T-helper 2 cell treated with Interferon-gamma antibody and Interleukin-4, amounts not matched to agents 5 μg/mL and 100 μg/mL, for 36 hours (primary cell): ENCODE measurements at regions not wholly inside any gene's neighbourhood (a gene's known extent, or its start where the extent isn't known, plus 50 kb on each side); places are given as distances from the start of the nearest gene placed in this dataset.

Experiments
- DNase-seq: peaks from one replicate; pipeline ENCODE4 v3.0.0; 2021; ENCODE audit warnings: low spot score
- H3K27ac Mint-ChIP-seq: one replicate; pipeline ENCODE4 v1.8.0; 2021; ENCODE audit warnings: mild to moderate bottlenecking, mixed read lengths
- H3K27me3 Mint-ChIP-seq: one replicate; pipeline ENCODE4 v1.8.0; 2021; ENCODE audit warnings: low read depth, mixed read lengths
- H3K36me3 Mint-ChIP-seq: one replicate; pipeline ENCODE4 v1.8.0; 2021; ENCODE audit warnings: low read depth, mixed read lengths
- H3K4me1 Mint-ChIP-seq: one replicate; pipeline ENCODE4 v1.8.0; 2021; ENCODE audit warnings: low read depth, mixed read lengths
- H3K4me3 Mint-ChIP-seq: one replicate; pipeline ENCODE4 v1.8.0; 2022; ENCODE audit warnings: mild to moderate bottlenecking, moderate library complexity, mixed read lengths
- H3K9me3 Mint-ChIP-seq: one replicate; pipeline ENCODE4 v1.8.0; 2021; ENCODE audit warnings: mixed read lengths

DNA sequence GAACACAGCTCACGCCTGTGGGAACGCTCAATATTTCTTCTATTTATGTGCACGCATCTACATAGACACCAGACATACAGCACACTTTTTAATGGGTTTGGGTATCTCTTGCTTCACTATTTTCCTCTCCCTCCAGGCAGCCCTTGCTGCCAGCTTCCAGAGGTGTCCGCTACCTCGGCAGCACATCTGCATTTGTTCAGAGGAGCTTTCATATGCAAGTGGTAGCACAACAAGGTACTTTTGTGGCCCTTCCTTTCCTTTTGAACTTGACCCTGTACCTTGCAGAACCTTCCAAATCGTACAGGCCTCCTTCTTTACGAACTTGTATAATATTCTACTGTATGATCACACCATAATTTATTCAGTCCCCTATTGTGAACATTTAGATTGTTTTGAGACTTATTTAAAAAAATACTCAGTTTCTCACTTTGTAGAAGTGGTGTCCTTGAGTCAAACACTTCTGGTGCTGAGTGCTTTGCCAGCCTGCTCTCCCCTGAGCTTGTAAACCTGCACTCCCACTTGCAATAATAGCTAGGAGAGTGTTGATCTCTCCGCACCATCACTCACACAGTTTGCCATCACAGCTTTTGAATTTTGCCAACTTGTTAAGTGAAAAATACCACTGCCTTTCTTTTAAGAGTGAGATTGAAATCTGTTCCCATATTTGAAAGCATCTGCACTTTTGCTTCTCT, 106.0 kb upstream of the ZNF32 start:
- Mint-ChIP-seq H3K36me3 (no peaks in the 10 kb centered on the region), H3K4me3 (no peak overlapping the region), H3K27me3 (peaks cover 2% of the 10 kb centered on the region), H3K4me1 (peaks cover 4% of the 10 kb centered on the region), H3K9me3 (no peaks in the 10 kb centered on the region), H3K27ac (no peak overlapping the region)
- no peak for DNase-seq

DNA sequence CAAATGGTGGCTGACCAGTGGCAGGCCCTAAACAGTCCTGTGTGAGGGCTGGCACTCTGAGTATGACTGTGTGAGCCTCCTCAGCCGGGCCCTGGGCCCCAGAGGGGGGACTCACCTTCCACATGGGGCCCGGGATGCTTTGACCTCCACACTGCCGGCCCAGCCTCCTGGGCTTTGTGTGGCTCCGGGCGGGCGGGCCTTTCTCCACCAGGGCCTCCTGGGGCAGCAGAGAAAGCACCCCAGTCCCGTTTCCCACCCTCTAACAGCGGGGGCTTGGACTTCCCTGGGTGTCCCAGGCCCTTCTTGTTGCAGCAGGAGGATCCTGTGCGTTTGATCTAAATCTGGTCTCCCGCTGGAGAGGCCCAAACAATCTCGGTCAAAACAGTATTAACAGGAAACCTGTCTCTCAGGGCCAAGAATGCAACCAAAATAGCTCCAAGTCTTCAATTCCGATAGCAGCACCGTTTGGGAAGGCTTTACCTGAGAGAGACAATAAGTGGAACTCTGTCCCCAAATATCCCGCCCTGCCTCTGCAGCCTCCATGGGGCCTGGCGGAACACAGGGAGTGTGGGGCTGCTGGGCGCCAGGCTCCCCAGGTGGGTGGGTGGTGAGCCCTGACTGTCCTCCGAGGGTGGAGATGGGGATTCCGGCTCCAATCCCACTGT, 104.8 kb upstream of the ZNF32 start:
- H3K27ac Mint-ChIP-seq = no peak overlapping the region
- DNase-seq = no peak
- peaks cover 9% of the 10 kb centered on the region for H3K27me3 Mint-ChIP-seq
- peaks cover 4% of the 10 kb centered on the region for H3K4me1 Mint-ChIP-seq
- H3K4me3 Mint-ChIP-seq = no peak overlapping the region
- no peaks in the 10 kb centered on the region for H3K9me3 Mint-ChIP-seq
- H3K36me3 Mint-ChIP-seq = no peaks in the 10 kb centered on the region

DNA sequence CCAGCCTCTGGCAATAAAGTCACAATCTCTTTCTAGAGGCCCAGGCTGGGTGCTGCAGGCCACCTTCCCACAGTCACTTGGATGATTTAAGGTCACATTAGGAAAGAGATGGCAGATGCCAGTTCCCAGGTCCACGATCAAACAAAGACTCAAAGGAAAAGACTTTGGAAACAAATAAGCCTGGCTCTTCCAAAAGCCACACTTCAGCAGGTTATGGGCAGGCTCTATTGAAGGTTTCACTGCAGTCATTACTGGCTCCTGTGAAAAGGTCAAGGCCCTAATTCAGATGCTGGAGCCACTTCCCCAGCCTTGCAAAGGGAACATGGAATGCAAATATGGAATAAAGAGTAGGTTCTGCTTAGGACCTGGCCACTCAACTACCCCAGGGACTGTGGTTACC, 104.0 kb upstream of the ZNF32 start:
- Mint-ChIP-seq H3K27me3 (peaks cover 10% of the 10 kb centered on the region), H3K9me3 (no peaks in the 10 kb centered on the region), H3K4me3 (no peak overlapping the region), H3K36me3 (no peaks in the 10 kb centered on the region), H3K27ac (no peak overlapping the region), H3K4me1 (peaks cover 4% of the 10 kb centered on the region)
- no peak for DNase-seq

DNA sequence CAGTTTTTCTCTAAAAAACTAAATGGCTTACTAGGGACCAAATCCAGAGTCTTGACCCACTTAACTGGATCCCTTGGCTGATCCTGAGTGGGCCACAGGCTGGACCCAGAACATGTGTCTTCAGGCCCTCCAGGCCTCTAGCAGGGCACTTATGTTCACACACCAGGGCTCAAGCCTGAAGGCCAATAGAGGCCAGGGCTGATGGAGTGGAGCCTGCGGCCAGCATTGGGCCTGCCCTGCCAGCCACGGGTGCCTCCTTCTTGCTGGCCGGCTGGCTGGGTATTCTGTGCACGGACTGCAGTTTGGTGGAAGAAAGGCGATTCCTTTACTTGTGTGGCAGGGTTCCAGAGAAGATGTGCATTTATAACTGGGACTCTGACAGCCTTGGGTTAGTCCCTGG, 103.0 kb upstream of the ZNF32 start:
- Mint-ChIP-seq H3K4me3 (no peak overlapping the region), H3K4me1 (peaks cover 4% of the 10 kb centered on the region)

DNA sequence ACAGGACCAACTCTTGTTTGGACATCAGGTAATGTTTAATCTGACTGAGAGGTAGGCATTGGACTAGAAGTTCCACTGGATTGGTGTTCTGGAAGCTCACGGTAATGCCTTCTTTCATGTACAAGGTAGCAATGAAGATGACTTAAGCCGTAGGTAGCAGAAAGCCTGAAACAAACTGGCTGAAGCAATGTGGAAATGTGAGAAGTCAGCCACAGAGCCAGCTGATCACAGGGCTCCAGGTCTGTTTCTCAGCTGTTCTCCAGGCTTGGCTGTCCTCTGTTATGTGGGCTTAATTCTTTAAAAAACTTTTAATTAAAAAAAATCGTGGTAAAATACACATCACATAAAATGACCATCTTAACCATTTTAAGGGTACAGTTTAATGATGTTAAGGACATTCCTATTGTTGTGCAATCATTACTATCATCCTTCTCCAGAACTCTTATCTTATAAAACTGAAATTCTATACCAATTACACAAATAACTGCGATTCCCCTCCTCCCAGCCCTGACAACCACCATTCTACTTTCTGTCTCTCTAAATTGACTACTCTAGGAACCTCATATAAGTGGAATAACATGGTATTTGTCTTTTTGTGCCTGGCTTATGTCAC, 101.4 kb upstream of the ZNF32 start:
- Mint-ChIP-seq H3K27ac (no peak overlapping the region), H3K4me1 (peaks cover 1% of the 10 kb centered on the region), H3K4me3 (no peak overlapping the region), H3K27me3 (peaks cover 9% of the 10 kb centered on the region), H3K36me3 (no peaks in the 10 kb centered on the region), H3K9me3 (no peaks in the 10 kb centered on the region)
- DNase-seq = no peak

More for the DNA sequence above, 103.0 kb upstream of the ZNF32 start:
- Mint-ChIP-seq H3K27ac (no peak overlapping the region), H3K36me3 (no peaks in the 10 kb centered on the region), H3K9me3 (no peaks in the 10 kb centered on the region), H3K27me3 (peaks cover 10% of the 10 kb centered on the region)
- DNase-seq = no peak

DNA sequence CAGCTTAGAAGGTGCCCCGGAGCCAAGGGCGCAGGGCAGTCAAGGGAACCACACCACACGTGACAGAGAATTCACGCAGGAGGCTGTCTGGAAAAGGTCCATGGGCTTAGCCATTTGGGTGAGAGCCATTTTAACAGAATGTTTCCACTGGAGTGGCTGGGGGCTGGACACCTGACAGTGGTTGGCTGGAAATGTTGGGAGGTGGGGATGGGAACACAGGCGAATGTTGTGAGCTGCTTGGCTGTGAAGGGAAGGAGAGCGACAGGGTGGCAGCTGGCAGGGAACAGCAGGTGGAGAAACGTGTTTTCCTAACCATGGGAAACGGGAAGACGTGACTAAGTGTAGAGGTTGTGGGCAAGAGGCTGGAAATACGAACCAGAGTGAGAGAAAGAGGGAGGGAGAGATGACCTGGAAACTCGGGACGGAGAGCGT, 100.5 kb upstream of the ZNF32 start:
- Mint-ChIP-seq H3K27ac (no peak overlapping the region), H3K4me3 (no peak overlapping the region), H3K9me3 (no peaks in the 10 kb centered on the region), H3K36me3 (no peaks in the 10 kb centered on the region), H3K27me3 (peaks cover 9% of the 10 kb centered on the region), H3K4me1 (no peaks in the 10 kb centered on the region)
- no peak for DNase-seq

DNA sequence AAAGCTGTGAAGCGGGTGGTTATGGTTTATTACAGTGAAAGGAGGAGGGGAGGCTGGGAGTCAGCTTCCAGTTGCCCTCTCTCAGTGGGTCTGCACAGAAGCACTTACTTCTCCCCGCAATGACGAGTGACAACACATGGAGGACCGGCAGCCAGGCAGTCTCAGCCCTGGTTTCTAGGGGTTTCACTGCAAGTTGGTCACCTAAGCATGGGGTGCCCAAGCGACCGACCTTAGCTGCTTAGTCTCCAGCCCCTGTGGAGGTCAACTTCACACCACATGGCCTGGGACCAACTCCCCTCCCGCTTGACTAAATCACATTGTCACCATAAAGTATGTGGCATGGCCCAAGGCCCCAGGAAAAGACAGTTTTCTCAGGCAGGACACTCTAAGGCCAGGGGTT, 99.9 kb upstream of the ZNF32 start:
- DNase-seq = no peak
- peaks cover 9% of the 10 kb centered on the region for H3K27me3 Mint-ChIP-seq
- H3K9me3 Mint-ChIP-seq = no peaks in the 10 kb centered on the region
- no peaks in the 10 kb centered on the region for H3K4me1 Mint-ChIP-seq
- no peak overlapping the region for H3K27ac Mint-ChIP-seq
- no peaks in the 10 kb centered on the region for H3K36me3 Mint-ChIP-seq
- H3K4me3 Mint-ChIP-seq = no peak overlapping the region

DNA sequence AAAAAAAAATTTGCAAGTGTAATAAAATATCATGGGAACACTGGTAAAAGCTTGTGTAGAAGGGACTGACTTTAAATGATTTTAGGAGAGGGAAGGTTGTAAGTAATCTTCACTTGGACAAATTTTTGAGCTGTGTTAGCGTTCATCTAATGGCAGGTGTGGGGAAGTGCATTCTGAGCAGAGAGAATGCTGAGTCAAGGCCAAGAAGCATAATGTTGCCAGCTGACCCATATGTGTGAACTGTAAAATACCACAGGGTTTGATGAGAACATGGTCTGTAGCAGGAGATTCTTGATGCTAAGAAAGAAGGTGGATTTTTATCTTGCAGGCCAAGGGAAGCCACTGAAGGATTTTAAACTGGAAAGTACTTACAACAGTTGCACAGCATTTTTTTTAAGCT, 98.2 kb upstream of the ZNF32 start:
- no peaks in the 10 kb centered on the region for H3K4me1 Mint-ChIP-seq
- no peak for DNase-seq
- H3K4me3 Mint-ChIP-seq = no peak overlapping the region
- no peaks in the 10 kb centered on the region for H3K36me3 Mint-ChIP-seq
- no peaks in the 10 kb centered on the region for H3K9me3 Mint-ChIP-seq
- peaks cover 9% of the 10 kb centered on the region for H3K27me3 Mint-ChIP-seq
- H3K27ac Mint-ChIP-seq = no peak overlapping the region

DNA sequence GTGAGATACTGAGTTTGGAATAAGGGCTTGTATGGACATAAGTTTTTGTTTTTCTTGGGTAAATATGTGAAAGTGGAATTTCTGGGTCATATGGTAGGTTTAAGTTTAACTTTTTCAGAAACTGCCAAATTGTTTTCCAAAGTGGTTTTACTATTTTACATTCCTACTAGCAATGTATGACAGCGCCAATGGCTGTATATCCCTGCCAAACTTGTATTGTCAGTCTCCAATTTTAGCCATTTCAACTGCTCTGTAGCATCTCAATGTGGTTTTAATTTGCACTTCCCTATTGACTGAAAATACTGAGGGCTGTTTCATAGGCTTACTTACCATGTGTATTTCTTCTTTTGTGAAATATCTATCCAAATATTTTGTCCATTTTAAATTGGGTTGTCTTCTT, 90.5 kb upstream of the ZNF32 start:
- Mint-ChIP-seq H3K36me3 (no peaks in the 10 kb centered on the region), H3K27me3 (peaks cover 19% of the 10 kb centered on the region), H3K9me3 (no peaks in the 10 kb centered on the region), H3K4me1 (peaks cover 6% of the 10 kb centered on the region), H3K27ac (no peak overlapping the region), H3K4me3 (no peak overlapping the region)
- no peak for DNase-seq

DNA sequence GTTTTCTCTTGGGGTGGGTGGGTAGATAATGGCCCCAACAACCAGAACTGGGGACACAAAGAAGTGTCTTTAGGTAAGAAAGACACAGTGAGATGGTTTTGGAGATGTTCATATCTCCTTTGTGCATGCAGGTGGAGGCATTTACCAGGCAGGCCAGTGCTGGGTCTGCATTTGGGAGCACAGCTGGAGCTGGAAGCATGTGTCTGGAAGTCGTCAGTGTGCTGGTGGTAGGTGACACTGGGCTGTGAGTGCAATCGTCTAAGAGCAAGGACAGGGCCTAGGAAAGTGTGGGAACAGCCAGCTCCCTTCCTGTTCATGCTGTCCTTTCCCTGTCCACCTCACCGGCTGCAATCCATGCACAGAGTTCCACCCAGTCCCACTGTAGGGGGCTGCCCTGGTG, 88.3 kb upstream of the ZNF32 start:
- Mint-ChIP-seq H3K36me3 (no peaks in the 10 kb centered on the region), H3K4me1 (peaks cover 6% of the 10 kb centered on the region), H3K27me3 (peaks cover 23% of the 10 kb centered on the region), H3K4me3 (no peak overlapping the region), H3K27ac (no peak overlapping the region), H3K9me3 (peaks cover 2% of the 10 kb centered on the region)
- DNase-seq = no peak

DNA sequence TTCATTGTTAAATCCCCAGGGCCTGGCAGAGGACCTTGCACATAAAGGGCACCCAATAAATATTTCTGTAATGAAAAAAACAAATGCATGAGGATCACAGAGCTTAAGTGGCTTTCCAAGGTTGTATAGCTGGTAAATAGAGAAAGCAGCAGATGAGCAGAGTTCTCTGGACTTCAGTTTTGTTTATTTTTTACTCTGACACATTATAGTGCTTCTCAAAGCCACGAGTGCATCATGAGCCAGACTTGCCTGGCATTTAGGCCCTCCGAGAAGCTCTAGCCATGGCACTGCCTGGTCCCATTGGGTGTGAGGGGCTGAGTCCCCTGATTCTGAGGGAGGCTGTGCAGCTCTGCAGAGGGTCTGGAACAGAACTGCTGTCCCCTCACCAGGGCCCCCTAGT, 87.2 kb upstream of the ZNF32 start:
- no peak overlapping the region for H3K27ac Mint-ChIP-seq
- H3K4me1 Mint-ChIP-seq = peaks cover 6% of the 10 kb centered on the region
- H3K9me3 Mint-ChIP-seq = peaks cover 8% of the 10 kb centered on the region
- H3K4me3 Mint-ChIP-seq = no peak overlapping the region
- no peaks in the 10 kb centered on the region for H3K36me3 Mint-ChIP-seq
- H3K27me3 Mint-ChIP-seq = peaks cover 28% of the 10 kb centered on the region
- DNase-seq = no peak

DNA sequence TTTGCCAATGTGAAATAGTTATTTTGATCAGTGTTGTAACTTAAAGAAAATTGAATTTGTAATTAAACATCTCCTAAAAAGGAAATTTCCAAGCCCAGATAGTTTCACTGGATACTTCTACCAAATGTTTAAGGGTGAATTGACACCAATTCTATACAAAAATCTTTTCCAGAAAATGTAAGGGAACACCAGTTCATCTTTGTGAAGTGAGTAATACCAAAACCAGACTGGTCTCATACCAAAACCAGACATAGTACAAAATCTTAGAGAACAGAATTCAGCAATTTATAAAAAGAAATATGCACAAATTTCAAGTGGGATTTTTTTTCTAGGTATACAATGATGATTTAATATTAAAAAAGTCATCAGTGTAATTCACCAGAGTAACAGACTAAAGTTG, 86.0 kb upstream of the ZNF32 start:
- no peak overlapping the region for H3K4me3 Mint-ChIP-seq
- H3K36me3 Mint-ChIP-seq = no peaks in the 10 kb centered on the region
- H3K9me3 Mint-ChIP-seq = peaks cover 12% of the 10 kb centered on the region
- no peak overlapping the region for H3K27ac Mint-ChIP-seq
- peaks cover 6% of the 10 kb centered on the region for H3K4me1 Mint-ChIP-seq
- H3K27me3 Mint-ChIP-seq = peaks cover 27% of the 10 kb centered on the region
- DNase-seq = no peak

DNA sequence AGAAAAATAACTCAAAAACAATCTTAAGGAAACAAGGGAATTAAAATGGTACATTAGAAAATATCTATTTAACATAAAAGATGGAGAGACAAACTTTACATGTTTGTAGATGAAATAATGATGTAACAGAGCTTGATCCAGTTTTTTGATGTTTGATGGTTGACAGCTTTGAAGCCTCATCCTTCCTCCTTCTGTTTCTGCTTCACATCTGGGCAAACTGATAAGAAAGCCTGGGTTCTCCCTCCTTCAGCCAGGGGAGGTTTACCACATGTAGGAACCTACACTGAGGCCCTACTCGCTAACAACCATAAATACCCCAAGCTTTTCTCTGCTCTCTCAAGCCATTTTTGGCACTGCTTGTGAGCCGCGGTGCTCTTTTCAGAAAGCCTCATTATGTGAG, 82.8 kb upstream of the ZNF32 start:
- no peak overlapping the region for H3K27ac Mint-ChIP-seq
- no peak for DNase-seq
- peaks cover 6% of the 10 kb centered on the region for H3K4me1 Mint-ChIP-seq
- no peaks in the 10 kb centered on the region for H3K36me3 Mint-ChIP-seq
- no peak overlapping the region for H3K4me3 Mint-ChIP-seq
- peaks cover 16% of the 10 kb centered on the region for H3K27me3 Mint-ChIP-seq
- peaks cover 19% of the 10 kb centered on the region for H3K9me3 Mint-ChIP-seq

DNA sequence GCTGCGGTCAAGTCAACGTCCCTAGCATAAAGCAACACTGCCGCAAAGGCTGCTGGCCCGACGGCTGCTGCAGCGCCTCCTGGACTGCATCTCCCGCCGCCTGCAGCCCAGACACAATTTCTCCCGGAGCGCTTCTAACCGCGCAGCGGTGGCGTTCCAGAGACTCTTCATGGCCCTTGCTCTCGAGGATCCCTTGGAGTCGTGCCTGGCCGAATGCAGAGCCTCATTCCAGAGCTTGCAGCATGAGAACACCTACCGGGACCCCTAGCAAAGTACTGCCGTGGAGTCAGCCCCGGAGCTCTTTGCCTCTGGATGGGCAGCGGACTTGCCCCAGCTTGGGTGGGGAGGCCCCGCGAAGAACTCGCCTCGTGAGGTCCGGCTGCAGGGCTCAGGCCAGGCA, 79.7 kb upstream of the ZNF32 start:
- H3K9me3 Mint-ChIP-seq = peaks cover 35% of the 10 kb centered on the region
- no peak overlapping the region for H3K4me3 Mint-ChIP-seq
- H3K27ac Mint-ChIP-seq = no peak overlapping the region
- peaks cover 10% of the 10 kb centered on the region for H3K27me3 Mint-ChIP-seq
- H3K4me1 Mint-ChIP-seq = no peaks in the 10 kb centered on the region
- no peak for DNase-seq
- H3K36me3 Mint-ChIP-seq = no peaks in the 10 kb centered on the region
